ENCODE measurements at regions not wholly inside any gene's neighbourhood (a gene's known extent, or its start where the extent isn't known, plus 50 kb on each side); places are given as distances from the start of the nearest gene placed in this dataset.

DNA sequence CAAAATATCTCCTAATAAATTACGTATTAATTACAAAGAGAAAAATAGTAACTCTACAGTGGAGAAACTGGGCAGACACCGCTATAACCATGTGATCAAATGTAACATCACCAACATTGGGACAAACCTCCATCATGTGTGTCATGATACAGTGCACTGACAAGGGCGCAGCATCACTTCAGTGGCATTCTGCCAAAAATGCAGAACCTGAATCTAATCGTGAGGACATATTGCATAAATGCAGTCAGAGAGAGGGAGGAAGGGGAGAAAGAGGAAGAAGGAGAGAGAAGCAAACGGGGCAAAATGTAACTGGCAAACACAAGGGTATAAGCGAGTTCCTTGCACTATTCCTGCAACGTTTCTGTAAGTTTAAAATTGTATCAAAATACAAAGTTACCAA is 74.2 kb upstream of the MARCHF10 start:
- no peak for DNase-seq (ENCODE audit: low read depth)

DNA sequence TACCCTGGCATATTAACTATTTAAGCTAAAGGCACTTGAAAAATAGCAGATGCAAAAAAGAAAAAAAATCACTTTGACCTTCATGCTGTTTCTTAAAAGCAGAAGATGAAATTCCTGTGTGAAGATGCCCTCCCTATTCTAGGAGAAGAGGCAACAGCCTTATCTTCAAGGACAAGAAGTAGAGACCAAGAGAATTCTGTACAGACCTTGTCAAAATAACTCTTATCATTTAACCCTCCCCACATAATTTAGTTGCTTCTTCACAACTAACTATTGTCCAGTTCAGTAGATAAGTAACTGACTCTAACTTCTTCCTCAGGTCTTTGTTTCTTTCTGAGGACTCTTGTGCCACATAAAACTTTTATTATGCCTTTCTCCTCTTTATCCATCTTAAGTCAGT is 72.0 kb upstream of the MARCHF10 start:
- DNase-seq (ENCODE audit: low read depth): no peak

GRCh38 chr17:62876673-62877405 is 68.7 kb upstream of the MARCHF10 start:
- no peak for DNase-seq (ENCODE audit: low read depth)

DNA sequence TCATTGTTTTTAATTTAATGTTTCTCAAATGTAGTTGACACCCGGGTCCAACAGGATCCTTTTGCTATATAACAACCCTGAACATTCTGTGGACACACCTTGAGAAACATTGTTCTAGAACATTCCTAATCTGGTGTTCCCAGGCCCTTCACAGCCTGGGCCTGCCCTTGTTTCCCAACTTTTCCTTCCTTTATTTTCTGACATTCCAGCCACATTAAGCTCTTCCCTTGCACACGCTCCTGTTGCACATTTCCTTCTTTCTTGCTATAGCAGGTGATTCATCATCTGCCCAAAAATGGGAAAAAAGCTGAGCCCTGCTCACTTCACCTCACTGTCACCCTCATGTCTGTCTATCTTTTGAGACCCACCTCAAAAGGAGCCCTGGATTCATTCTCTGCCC is 67.9 kb upstream of the MARCHF10 start:
- DNase-seq (ENCODE audit: low read depth): no peak

- no peak for DNase-seq (ENCODE audit: low read depth)
Observed at GRCh38 chr17:62875296-62875695, 67.2 kb upstream of the MARCHF10 start.

DNA sequence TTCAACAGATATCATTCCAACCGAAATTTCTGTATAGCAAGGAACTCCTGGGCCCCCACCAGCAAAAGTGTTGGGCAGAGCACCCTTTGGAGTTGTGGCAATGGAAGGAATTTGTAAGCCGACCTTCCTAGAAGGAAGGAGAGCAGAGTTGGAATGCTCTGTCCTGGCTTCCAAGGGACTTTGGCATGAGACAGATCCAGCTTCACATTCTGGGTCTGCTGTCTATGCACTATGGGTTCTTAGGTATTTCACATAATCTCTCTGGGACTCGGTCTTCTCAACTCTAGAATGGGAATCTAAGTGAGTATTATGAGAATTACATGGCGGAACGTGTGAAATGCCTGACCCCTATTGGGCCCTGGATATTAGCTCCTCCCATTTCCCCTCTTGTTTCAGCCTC is 63.2 kb upstream of the MARCHF10 start:
- DNase-seq (ENCODE audit: low read depth): no peak

DNA sequence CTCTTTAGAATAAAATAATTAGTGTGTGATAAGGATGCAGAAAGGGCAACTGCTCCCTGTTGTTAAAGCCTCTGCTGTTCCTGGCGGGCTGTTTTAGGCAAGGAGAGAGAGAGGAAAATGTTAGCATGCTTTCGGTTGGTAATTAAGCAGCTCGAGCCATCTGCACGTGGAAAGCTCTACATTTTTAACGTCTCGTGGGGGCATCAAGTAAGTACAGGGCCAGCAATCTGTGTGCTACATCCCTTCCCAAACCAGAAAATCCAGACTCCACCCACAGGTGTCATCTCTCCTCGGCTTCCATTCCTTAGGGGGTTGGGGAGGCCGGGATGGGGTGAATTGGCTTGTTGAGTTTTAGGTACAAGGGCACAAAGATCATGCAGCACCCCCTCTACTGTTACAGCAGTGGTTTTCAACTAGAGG is 62.4 kb upstream of the MARCHF10 start:
- DNase-seq (ENCODE audit: low read depth): no peak

DNA sequence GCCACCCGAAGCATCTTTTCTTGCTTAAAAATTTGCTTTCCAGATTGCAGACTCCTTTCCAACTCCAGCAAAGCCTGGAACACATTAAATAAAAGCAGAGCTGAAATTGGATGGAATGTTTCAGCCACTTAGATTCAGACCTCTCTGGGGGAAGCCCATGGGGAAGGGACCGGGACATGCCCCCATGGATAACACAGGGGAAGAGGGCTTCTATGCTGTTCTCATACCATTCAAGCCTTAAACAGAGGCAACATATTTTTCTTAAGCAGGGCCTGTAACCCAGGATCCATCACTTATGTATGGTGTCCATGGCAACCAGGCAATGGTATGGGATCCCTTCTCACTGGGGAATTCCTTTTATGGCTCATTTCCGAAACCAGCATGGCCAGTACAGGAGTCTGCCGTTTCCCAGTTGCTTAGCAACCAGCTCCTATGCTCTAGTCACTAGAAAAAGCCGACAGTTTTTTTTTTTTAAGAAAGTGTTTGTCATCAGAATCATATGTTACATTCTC is 62.0 kb upstream of the MARCHF10 start:
- no peak for DNase-seq (ENCODE audit: low read depth)

DNA sequence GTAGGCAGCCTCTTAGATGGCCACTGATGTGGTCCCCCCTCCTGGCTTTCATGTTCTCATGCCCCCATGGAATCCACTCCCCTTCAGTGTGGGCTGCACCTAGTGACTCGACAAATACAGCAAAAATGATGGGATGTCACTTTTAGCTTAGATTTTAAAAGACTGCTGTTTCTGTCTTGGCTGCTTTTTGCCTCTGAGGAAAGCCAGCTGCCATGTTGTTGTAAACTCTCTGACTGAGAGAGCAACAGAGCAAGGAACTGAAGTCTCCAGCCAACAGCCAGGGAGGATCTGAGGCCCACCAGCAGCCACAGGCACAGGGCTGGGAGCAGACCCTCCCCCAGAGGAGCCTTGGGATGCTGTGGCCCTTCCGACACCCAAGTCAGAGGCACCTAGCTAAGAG is 60.6 kb upstream of the MARCHF10 start:
- no peak for DNase-seq (ENCODE audit: low read depth)

DNA sequence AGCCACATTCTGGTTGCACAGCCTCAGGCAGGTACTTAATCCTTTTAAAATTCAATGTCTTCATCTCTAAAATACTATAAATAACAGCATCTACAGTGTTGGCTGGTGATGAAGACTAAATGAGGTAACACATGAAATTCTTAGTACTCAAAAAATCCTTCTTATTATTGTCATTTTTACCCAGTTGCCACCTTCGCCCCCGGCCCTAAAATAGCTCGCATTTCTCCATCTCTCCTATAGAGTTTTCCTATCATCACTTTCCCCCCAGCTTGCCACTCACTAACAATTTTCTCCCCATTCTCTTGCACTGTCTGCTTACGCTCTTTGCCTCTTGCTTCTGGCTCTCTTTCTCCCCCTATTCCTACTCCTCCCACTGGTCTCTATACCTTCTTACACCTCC is 59.9 kb upstream of the MARCHF10 start:
- DNase-seq (ENCODE audit: low read depth): no peak

- DNase-seq (ENCODE audit: low read depth): no peak
Observed at GRCh38 chr17:62867303-62867702, 59.2 kb upstream of the MARCHF10 start.

- DNase-seq (ENCODE audit: low read depth): no peak
Observed at GRCh38 chr17:62866471-62866870, 58.4 kb upstream of the MARCHF10 start.

DNA sequence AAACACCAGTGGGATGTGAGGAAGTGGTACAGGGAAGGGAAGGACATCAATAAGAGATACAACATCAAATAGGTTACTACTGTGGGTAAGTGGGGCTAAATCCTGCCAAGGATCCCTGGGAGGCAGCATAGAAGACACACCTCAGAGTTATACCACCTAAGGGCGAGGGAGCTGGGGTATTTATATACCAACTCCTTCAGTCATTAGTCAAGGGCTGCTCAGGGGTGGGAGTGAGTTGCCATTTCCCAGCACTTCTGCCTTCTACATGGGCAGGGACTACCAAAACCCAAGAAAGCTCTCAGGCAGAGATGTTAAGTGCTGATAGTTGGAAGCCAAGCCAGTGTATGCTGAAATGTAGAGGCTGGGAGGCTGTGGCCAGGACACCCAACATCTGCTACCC is 57.5 kb upstream of the MARCHF10 start:
- DNase-seq (ENCODE audit: low read depth): no peak

DNA sequence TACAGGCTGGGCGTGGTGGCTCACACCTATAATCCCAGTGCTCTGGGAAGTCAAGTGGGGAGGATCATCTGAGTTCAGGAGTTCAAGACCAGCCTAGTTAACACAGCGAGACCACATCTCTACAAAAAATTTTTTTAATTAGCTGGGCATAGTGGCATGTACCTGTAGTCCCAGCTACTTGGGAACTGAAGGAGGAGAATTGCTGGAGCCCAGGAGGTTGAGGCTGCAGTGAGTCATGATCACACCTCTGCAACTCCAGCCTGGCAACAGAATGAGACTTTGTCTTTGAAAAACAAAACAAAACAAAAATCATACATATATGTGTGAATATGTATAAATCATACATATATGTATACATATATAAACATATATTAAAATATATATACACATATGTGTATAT is 54.1 kb upstream of the MARCHF10 start:
- peak; percentile 49 for DNase-seq (ENCODE audit: low read depth)

GRCh38 chr17:62860962-62861873 is 53.1 kb upstream of the MARCHF10 start:
- no peak for DNase-seq (ENCODE audit: low read depth)

DNA sequence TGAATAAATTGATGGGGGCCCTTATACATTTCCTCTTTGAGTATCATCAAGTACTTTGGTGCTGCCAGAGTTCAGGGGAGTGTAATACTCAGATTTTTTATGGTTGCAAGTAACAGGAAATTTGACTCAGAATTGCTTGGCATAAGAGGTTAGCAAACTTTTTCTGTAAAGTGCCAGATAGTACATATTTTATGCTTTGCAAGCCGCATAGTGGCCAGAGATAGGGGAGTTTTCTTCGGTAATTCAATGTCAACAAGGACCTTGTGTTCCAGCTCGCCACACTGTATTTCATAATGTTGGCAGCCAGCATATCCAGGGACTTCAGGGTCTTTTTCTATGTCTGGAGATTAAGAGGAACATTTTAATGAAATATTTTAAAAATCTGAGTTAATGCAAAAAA is 51.0 kb upstream of the MARCHF10 start:
- DNase-seq (ENCODE audit: low read depth): no peak
